ENCODE measurements at regions not wholly inside any gene's neighbourhood (a gene's known extent, or its start where the extent isn't known, plus 50 kb on each side); places are given as distances from the start of the nearest gene placed in this dataset.

- no peaks in the 10 kb centered on the region for H3K9me3 ChIP-seq (ENCODE audit: control extremely low read depth in 1 of 5, control insufficient read depth in 4 of 5, insufficient read depth in 2 of 5, low read depth in 1 of 5, low read length in 4 of 5)
- H3K4me1 ChIP-seq (ENCODE audit: control extremely low read depth in 1 of 4, control insufficient read depth in 4 of 4, insufficient read depth in 4 of 4, low read length in 3 of 4) = no peaks in the 10 kb centered on the region
- CTCF ChIA-PET = interaction anchor here (1.1 kb wide), 1 partner anchor 11 kb away, joined by 3 read pairs; no protein-coding TSS in a partner anchor
- no CpG with 5 or more reads among the region's 1 CpG for WGBS (ENCODE audit: insufficient coverage)
- H3K36me3 ChIP-seq (ENCODE audit: control insufficient read depth in 4 of 4, insufficient read depth in 4 of 4, low read length in 3 of 4) = no peaks in the 10 kb centered on the region
- peaks cover 0 to 7% (median 5%) of the 10 kb centered on the region in 5 experiments for H3K27me3 ChIP-seq (replicated peaks in 2 of 5; ENCODE audit: control insufficient read depth in 4 of 5, insufficient read depth in 5 of 5, low read length in 4 of 5)
- no peak for DNase-seq
- no peak overlapping the region for H3K4me3 ChIP-seq (ENCODE audit: control insufficient read depth in 1 of 7, extremely low read depth in 1 of 7, insufficient read depth in 4 of 7, low read depth in 2 of 7, low read length in 6 of 7)
- H3K27ac ChIP-seq (ENCODE audit: insufficient read depth in 1 of 2, low read depth in 1 of 2, low read length in 2 of 2, poor library complexity in 1 of 2, severe bottlenecking in 2 of 2) = no peak overlapping the region
- POLR2A ChIA-PET = no interaction called here
These were observed 72.2 kb upstream of the ZFP64 start for GRCh38 chr20:52263757-52264156.

DNA sequence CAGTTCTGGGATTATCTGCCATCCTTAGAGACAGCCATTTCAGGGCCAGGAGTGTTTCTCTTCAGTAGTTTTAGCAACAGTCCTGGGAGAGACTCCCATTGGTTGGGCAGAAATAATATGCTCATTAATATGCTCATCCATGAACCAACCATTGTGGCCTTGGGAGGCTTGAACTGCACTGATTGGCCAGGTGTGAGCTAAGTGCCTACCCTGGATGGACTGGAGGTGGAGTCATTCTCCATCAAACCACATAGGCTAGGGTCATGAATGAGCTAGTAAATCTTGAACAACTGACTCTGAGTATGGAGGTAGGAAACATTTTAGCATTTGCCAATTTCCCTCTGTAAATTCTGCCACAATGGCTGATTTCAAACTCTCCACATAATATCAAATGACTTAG is 70.2 kb upstream of the ZFP64 start:
- no peak for DNase-seq
- H3K36me3 ChIP-seq (ENCODE audit: control insufficient read depth in 4 of 4, insufficient read depth in 4 of 4, low read length in 3 of 4) = no peaks in the 10 kb centered on the region
- H3K4me1 ChIP-seq (ENCODE audit: control extremely low read depth in 1 of 4, control insufficient read depth in 4 of 4, insufficient read depth in 4 of 4, low read length in 3 of 4) = no peaks in the 10 kb centered on the region
- ChIA-PET CTCF (no interaction called here), POLR2A (no interaction called here)
- peaks cover 0 to 7% (median 5%) of the 10 kb centered on the region in 5 experiments for H3K27me3 ChIP-seq (replicated peaks in 2 of 5; ENCODE audit: control insufficient read depth in 4 of 5, insufficient read depth in 5 of 5, low read length in 4 of 5)
- H3K4me3 ChIP-seq (ENCODE audit: control insufficient read depth in 1 of 7, extremely low read depth in 1 of 7, insufficient read depth in 4 of 7, low read depth in 2 of 7, low read length in 6 of 7) = no peak overlapping the region
- no peak overlapping the region for H3K27ac ChIP-seq (ENCODE audit: insufficient read depth in 1 of 2, low read depth in 1 of 2, low read length in 2 of 2, poor library complexity in 1 of 2, severe bottlenecking in 2 of 2)
- H3K9me3 ChIP-seq (ENCODE audit: control extremely low read depth in 1 of 5, control insufficient read depth in 4 of 5, insufficient read depth in 2 of 5, low read depth in 1 of 5, low read length in 4 of 5) = no peaks in the 10 kb centered on the region

GRCh38 chr20:52259295-52259694 is 67.7 kb upstream of the ZFP64 start:
- Histone ChIP-seq H3K27ac (ENCODE audit: insufficient read depth in 1 of 2, low read depth in 1 of 2, low read length in 2 of 2, poor library complexity in 1 of 2, severe bottlenecking in 2 of 2) (no peak overlapping the region), H3K9me3 (ENCODE audit: control extremely low read depth in 1 of 5, control insufficient read depth in 4 of 5, insufficient read depth in 2 of 5, low read depth in 1 of 5, low read length in 4 of 5) (no peaks in the 10 kb centered on the region), H3K27me3 (replicated peaks in 2 of 5; ENCODE audit: control insufficient read depth in 4 of 5, insufficient read depth in 5 of 5, low read length in 4 of 5) (peaks cover 0 to 7% (median 2%) of the 10 kb centered on the region in 5 experiments), H3K4me1 (ENCODE audit: control extremely low read depth in 1 of 4, control insufficient read depth in 4 of 4, insufficient read depth in 4 of 4, low read length in 3 of 4) (no peaks in the 10 kb centered on the region), H3K4me3 (ENCODE audit: control insufficient read depth in 1 of 7, extremely low read depth in 1 of 7, insufficient read depth in 4 of 7, low read depth in 2 of 7, low read length in 6 of 7) (no peak overlapping the region), H3K36me3 (ENCODE audit: control insufficient read depth in 4 of 4, insufficient read depth in 4 of 4, low read length in 3 of 4) (no peaks in the 10 kb centered on the region)
- CTCF ChIA-PET = no interaction called here
- POLR2A ChIA-PET = no interaction called here
- no peak for DNase-seq
- 29% methylated on average over 1 of the region's 2 CpGs for WGBS (ENCODE audit: insufficient coverage)

- Histone ChIP-seq H3K9me3 (ENCODE audit: control extremely low read depth in 1 of 5, control insufficient read depth in 4 of 5, insufficient read depth in 2 of 5, low read depth in 1 of 5, low read length in 4 of 5) (peaks cover 0 to 3% (median 0%) of the 10 kb centered on the region in 5 experiments), H3K4me1 (ENCODE audit: control extremely low read depth in 1 of 4, control insufficient read depth in 4 of 4, insufficient read depth in 4 of 4, low read length in 3 of 4) (no peaks in the 10 kb centered on the region), H3K27me3 (replicated peaks in 2 of 5; ENCODE audit: control insufficient read depth in 4 of 5, insufficient read depth in 5 of 5, low read length in 4 of 5) (peaks cover 0 to under 1% (median 0%) of the 10 kb centered on the region in 5 experiments), H3K36me3 (ENCODE audit: control insufficient read depth in 4 of 4, insufficient read depth in 4 of 4, low read length in 3 of 4) (no peaks in the 10 kb centered on the region), H3K27ac (ENCODE audit: insufficient read depth in 1 of 2, low read depth in 1 of 2, low read length in 2 of 2, poor library complexity in 1 of 2, severe bottlenecking in 2 of 2) (no peak overlapping the region), H3K4me3 (ENCODE audit: control insufficient read depth in 1 of 7, extremely low read depth in 1 of 7, insufficient read depth in 4 of 7, low read depth in 2 of 7, low read length in 6 of 7) (no peak overlapping the region)
- POLR2A ChIA-PET = no interaction called here
- 99% methylated on average over 6 of the region's 7 CpGs for WGBS (ENCODE audit: insufficient coverage)
- CTCF ChIA-PET = no interaction called here
- DNase-seq = no peak
These were observed 64.9 kb upstream of the ZFP64 start for GRCh38 chr20:52256454-52256853.

DNA sequence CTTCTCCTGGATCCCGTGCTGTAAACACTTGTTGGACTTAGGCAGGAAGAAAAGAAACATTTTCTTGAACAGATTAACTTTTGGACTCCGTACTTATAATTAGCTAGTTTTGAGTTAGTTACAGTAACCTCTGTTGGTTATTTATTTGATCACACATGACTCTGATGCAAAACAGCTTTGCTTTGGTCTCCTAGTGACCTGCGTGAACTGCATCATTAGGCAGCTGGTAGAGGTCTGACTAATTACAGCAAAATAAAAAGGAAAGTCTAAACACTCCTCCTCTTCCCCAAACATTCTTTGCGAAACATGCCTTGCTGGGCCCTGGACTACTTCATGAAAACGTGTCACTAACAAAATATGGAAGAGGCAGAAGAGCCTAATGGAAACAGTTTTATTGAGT is 61.1 kb upstream of the ZFP64 start:
- Histone ChIP-seq H3K9me3 (ENCODE audit: control extremely low read depth in 1 of 5, control insufficient read depth in 4 of 5, insufficient read depth in 2 of 5, low read depth in 1 of 5, low read length in 4 of 5) (peaks cover 0 to 3% (median 0%) of the 10 kb centered on the region in 5 experiments), H3K4me3 (ENCODE audit: control insufficient read depth in 1 of 7, extremely low read depth in 1 of 7, insufficient read depth in 4 of 7, low read depth in 2 of 7, low read length in 6 of 7) (no peak overlapping the region), H3K36me3 (ENCODE audit: control insufficient read depth in 4 of 4, insufficient read depth in 4 of 4, low read length in 3 of 4) (no peaks in the 10 kb centered on the region), H3K27me3 (replicated peaks in 2 of 5; ENCODE audit: control insufficient read depth in 4 of 5, insufficient read depth in 5 of 5, low read length in 4 of 5) (no peaks in the 10 kb centered on the region), H3K4me1 (ENCODE audit: control extremely low read depth in 1 of 4, control insufficient read depth in 4 of 4, insufficient read depth in 4 of 4, low read length in 3 of 4) (no peaks in the 10 kb centered on the region), H3K27ac (ENCODE audit: insufficient read depth in 1 of 2, low read depth in 1 of 2, low read length in 2 of 2, poor library complexity in 1 of 2, severe bottlenecking in 2 of 2) (no peak overlapping the region)
- CTCF ChIA-PET = no interaction called here
- WGBS (ENCODE audit: insufficient coverage) = 80% methylated on average over 1 of the region's 5 CpGs
- POLR2A ChIA-PET = no interaction called here
- DNase-seq = no peak

- no peaks in the 10 kb centered on the region for H3K4me1 ChIP-seq (ENCODE audit: control extremely low read depth in 1 of 4, control insufficient read depth in 4 of 4, insufficient read depth in 4 of 4, low read length in 3 of 4)
- H3K27ac ChIP-seq (ENCODE audit: insufficient read depth in 1 of 2, low read depth in 1 of 2, low read length in 2 of 2, poor library complexity in 1 of 2, severe bottlenecking in 2 of 2) = no peak overlapping the region
- no peak overlapping the region for H3K4me3 ChIP-seq (ENCODE audit: control insufficient read depth in 1 of 7, extremely low read depth in 1 of 7, insufficient read depth in 4 of 7, low read depth in 2 of 7, low read length in 6 of 7)
- no peaks in the 10 kb centered on the region for H3K27me3 ChIP-seq (replicated peaks in 2 of 5; ENCODE audit: control insufficient read depth in 4 of 5, insufficient read depth in 5 of 5, low read length in 4 of 5)
- POLR2A ChIA-PET = no interaction called here
- H3K36me3 ChIP-seq (ENCODE audit: control insufficient read depth in 4 of 4, insufficient read depth in 4 of 4, low read length in 3 of 4) = no peaks in the 10 kb centered on the region
- CTCF ChIA-PET = no interaction called here
- H3K9me3 ChIP-seq (ENCODE audit: control extremely low read depth in 1 of 5, control insufficient read depth in 4 of 5, insufficient read depth in 2 of 5, low read depth in 1 of 5, low read length in 4 of 5) = peaks cover 0 to 3% (median 0%) of the 10 kb centered on the region in 5 experiments
- no peak for DNase-seq
- no CpG with 5 or more reads among the region's 2 CpGs for WGBS (ENCODE audit: insufficient coverage)
These were observed 60.2 kb upstream of the ZFP64 start for GRCh38 chr20:52251827-52252226.

DNA sequence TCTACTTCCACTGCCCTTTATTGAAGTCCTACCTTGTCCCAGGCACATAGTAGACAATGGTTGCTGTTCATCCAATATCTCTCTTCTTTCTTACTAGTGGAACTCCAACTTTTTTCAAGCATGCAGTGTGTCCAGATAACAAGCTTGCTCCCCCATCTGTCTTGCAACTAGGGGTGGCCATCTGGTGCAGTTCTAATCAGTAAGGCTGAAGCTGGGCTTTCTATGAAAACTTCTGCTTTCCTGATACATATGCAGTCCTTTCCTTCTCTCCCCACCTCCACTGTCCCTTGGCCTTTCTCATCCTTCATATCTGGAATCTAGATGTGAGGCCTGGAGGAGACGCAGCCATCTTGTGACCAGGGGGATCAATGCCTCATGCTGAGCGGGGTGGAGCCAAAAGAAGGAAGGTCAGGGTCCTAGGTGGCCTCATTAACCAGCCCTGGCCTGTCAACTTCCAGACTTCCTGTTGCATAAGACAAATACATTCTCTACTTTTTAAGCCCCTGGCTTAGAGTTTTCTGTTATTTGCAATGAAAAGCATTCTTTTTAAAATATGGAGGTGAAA is 59.6 kb upstream of the ZFP64 start:
- Histone ChIP-seq H3K36me3 (ENCODE audit: control insufficient read depth in 4 of 4, insufficient read depth in 4 of 4, low read length in 3 of 4) (no peaks in the 10 kb centered on the region), H3K27me3 (replicated peaks in 2 of 5; ENCODE audit: control insufficient read depth in 4 of 5, insufficient read depth in 5 of 5, low read length in 4 of 5) (no peaks in the 10 kb centered on the region), H3K9me3 (ENCODE audit: control extremely low read depth in 1 of 5, control insufficient read depth in 4 of 5, insufficient read depth in 2 of 5, low read depth in 1 of 5, low read length in 4 of 5) (peaks cover 0 to 3% (median 0%) of the 10 kb centered on the region in 5 experiments), H3K27ac (ENCODE audit: insufficient read depth in 1 of 2, low read depth in 1 of 2, low read length in 2 of 2, poor library complexity in 1 of 2, severe bottlenecking in 2 of 2) (no peak overlapping the region), H3K4me3 (ENCODE audit: control insufficient read depth in 1 of 7, extremely low read depth in 1 of 7, insufficient read depth in 4 of 7, low read depth in 2 of 7, low read length in 6 of 7) (no peak overlapping the region), H3K4me1 (ENCODE audit: control extremely low read depth in 1 of 4, control insufficient read depth in 4 of 4, insufficient read depth in 4 of 4, low read length in 3 of 4) (no peaks in the 10 kb centered on the region)
- no peak for DNase-seq
- WGBS (ENCODE audit: insufficient coverage) = 100% methylated on average over 2 of the region's 2 CpGs
- CTCF ChIA-PET = no interaction called here
- POLR2A ChIA-PET = no interaction called here
